ENCODE measurements at regions not wholly inside any gene's neighbourhood (a gene's known extent, or its start where the extent isn't known, plus 50 kb on each side); places are given as distances from the start of the nearest gene placed in this dataset.

GRCh38 chrX:38898261-38898660 lies 97.0 kb downstream of the MID1IP1 start:
- ChIA-PET POLR2A (ENCODE audit: unreplicated experiment) (no interaction called here), CTCF (no interaction called here)
- no TSS peak for BruUV-seq (replicated peaks)
- Histone ChIP-seq H3K27me3 (ENCODE audit: low read length) (no peaks in the 10 kb centered on the region), H3K9me2 (replicated peaks; ENCODE audit: low read length) (no peaks in the 10 kb centered on the region), H3K27ac (ENCODE audit: low read length) (no peak overlapping the region), H2AFZ (ENCODE audit: low read length) (no peak overlapping the region), H3K36me3 (ENCODE audit: low read depth, low read length) (no peaks in the 10 kb centered on the region), H3K4me2 (ENCODE audit: low read length) (no peak overlapping the region), H3K4me3 (ENCODE audit: low read length) (no peak overlapping the region), H3K4me1 (ENCODE audit: insufficient read depth, low read length) (no peaks in the 10 kb centered on the region), H4K20me1 (ENCODE audit: low read length) (no peaks in the 10 kb centered on the region), H3K79me2 (ENCODE audit: low read length) (no peaks in the 10 kb centered on the region), H3F3A (ENCODE audit: low read length, unreplicated experiment) (no peaks in the 10 kb centered on the region), H3K9ac (ENCODE audit: low read length) (no peak overlapping the region), H3K9me3 (ENCODE audit: low read length) (no peaks in the 10 kb centered on the region)
- ATAC-seq, result no peak
- DNase-seq, result no peak
- TF ChIP-seq EZH2 (IDR thresholded peaks at IDR 0.05; ENCODE audit: low read length, unreplicated experiment), result no peak
- TF ChIP-seq EZH2phosphoT487 (IDR thresholded peaks at IDR 0.05; ENCODE audit: borderline replicate concordance, low read length), result no peak
- no peak for TF ChIP-seq CTCF (conservative IDR thresholded peaks at IDR 0.05; ENCODE audit: low read depth, low read length)
- intact Hi-C loops (cut with micrococcal nuclease), result no loop called here

GRCh38 chrX:38899650-38900049 lies 98.4 kb downstream of the MID1IP1 start:
- intact Hi-C loops (cut with micrococcal nuclease), result no loop called here
- Histone ChIP-seq H3K4me3 (ENCODE audit: low read length) (no peak overlapping the region), H3K4me1 (ENCODE audit: insufficient read depth, low read length) (no peaks in the 10 kb centered on the region), H3K9me3 (ENCODE audit: low read length) (no peaks in the 10 kb centered on the region), H3K79me2 (ENCODE audit: low read length) (no peaks in the 10 kb centered on the region), H3K4me2 (ENCODE audit: low read length) (no peak overlapping the region), H2AFZ (ENCODE audit: low read length) (no peak overlapping the region), H4K20me1 (ENCODE audit: low read length) (no peaks in the 10 kb centered on the region), H3K36me3 (ENCODE audit: low read depth, low read length) (no peaks in the 10 kb centered on the region), H3K9me2 (replicated peaks; ENCODE audit: low read length) (no peaks in the 10 kb centered on the region), H3K27me3 (ENCODE audit: low read length) (no peaks in the 10 kb centered on the region), H3F3A (ENCODE audit: low read length, unreplicated experiment) (no peaks in the 10 kb centered on the region), H3K9ac (ENCODE audit: low read length) (no peak overlapping the region), H3K27ac (ENCODE audit: low read length) (no peak overlapping the region)
- DNase-seq (no peak), ATAC-seq (no peak)
- no TSS peak for BruUV-seq (replicated peaks)
- ChIA-PET CTCF (no interaction called here), POLR2A (ENCODE audit: unreplicated experiment) (no interaction called here)
- TF ChIP-seq EZH2phosphoT487 (IDR thresholded peaks at IDR 0.05; ENCODE audit: borderline replicate concordance, low read length) (no peak), EZH2 (IDR thresholded peaks at IDR 0.05; ENCODE audit: low read length, unreplicated experiment) (no peak), CTCF (conservative IDR thresholded peaks at IDR 0.05; ENCODE audit: low read depth, low read length) (no peak)

GRCh38 chrX:38900719-38901118 lies 99.5 kb downstream of the MID1IP1 start:
- ChIA-PET POLR2A (ENCODE audit: unreplicated experiment) (no interaction called here), CTCF (no interaction called here)
- no peak for ATAC-seq
- Histone ChIP-seq H3K36me3 (ENCODE audit: low read depth, low read length) (no peaks in the 10 kb centered on the region), H2AFZ (ENCODE audit: low read length) (no peak overlapping the region), H3K9me2 (replicated peaks; ENCODE audit: low read length) (no peaks in the 10 kb centered on the region), H4K20me1 (ENCODE audit: low read length) (no peaks in the 10 kb centered on the region), H3K79me2 (ENCODE audit: low read length) (no peaks in the 10 kb centered on the region), H3K27me3 (ENCODE audit: low read length) (no peaks in the 10 kb centered on the region), H3K4me3 (ENCODE audit: low read length) (no peak overlapping the region), H3K4me1 (ENCODE audit: insufficient read depth, low read length) (no peaks in the 10 kb centered on the region), H3K9me3 (ENCODE audit: low read length) (no peaks in the 10 kb centered on the region), H3K9ac (ENCODE audit: low read length) (no peak overlapping the region), H3K27ac (ENCODE audit: low read length) (no peak overlapping the region), H3K4me2 (ENCODE audit: low read length) (no peak overlapping the region), H3F3A (ENCODE audit: low read length, unreplicated experiment) (no peaks in the 10 kb centered on the region)
- no TSS peak for BruUV-seq (replicated peaks)
- DNase-seq, result no peak
- TF ChIP-seq EZH2 (IDR thresholded peaks at IDR 0.05; ENCODE audit: low read length, unreplicated experiment) (no peak), EZH2phosphoT487 (IDR thresholded peaks at IDR 0.05; ENCODE audit: borderline replicate concordance, low read length) (no peak)
- intact Hi-C loops (cut with micrococcal nuclease), result no loop called here
